ENCODE measurements at regions not wholly inside any gene's neighbourhood (a gene's known extent, or its start where the extent isn't known, plus 50 kb on each side); places are given as distances from the start of the nearest gene placed in this dataset.

DNA sequence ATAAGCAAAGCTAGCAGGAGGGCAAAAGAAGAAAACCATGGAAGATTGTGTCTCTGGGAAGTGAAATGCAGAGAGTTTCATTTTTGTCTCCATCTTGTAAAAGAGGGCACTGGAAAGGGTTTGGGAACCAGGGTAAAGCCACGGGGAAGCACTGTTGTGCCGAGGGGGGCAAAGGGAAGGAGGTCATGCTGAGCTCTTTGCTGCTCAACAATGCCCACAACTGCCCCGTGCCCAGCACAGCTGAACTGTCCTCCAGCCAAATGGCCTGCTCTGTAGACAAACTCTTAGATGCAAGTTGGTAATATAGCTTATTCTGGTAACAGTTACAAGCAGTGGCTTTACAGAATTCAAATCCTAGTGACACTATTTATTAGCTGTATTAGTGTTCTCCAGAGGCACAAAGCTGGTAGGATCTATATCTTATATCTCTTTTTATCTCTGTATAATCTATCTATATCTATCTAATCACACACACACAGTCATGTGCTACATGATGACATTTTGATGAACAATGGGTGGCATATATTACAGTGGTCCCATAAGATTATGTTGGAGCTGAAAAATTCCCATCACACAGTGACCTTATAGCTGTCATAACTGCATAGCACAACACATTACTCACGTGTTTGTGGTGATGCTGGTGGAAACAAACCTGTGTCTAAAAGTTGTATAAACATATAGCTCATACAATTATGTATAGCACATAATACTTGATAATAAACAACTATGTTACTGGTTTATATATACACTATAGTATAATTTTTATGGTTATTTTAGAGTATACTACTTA lies 203.4 kb upstream of the DDHD1 start:
- POLR2A ChIA-PET = no interaction called here
- H3K9me3 Mint-ChIP-seq = no peaks in the 10 kb centered on the region
- H3K27me3 Mint-ChIP-seq = no peaks in the 10 kb centered on the region
- CTCF ChIA-PET = no interaction called here
- no peak overlapping the region for H3K27ac Mint-ChIP-seq
- no peak for DNase-seq
- peaks cover 1% of the 10 kb centered on the region for H3K4me1 Mint-ChIP-seq
- H3K4me3 Mint-ChIP-seq = no peak overlapping the region
- H3K36me3 Mint-ChIP-seq (ENCODE audit: low read depth) = no peaks in the 10 kb centered on the region

DNA sequence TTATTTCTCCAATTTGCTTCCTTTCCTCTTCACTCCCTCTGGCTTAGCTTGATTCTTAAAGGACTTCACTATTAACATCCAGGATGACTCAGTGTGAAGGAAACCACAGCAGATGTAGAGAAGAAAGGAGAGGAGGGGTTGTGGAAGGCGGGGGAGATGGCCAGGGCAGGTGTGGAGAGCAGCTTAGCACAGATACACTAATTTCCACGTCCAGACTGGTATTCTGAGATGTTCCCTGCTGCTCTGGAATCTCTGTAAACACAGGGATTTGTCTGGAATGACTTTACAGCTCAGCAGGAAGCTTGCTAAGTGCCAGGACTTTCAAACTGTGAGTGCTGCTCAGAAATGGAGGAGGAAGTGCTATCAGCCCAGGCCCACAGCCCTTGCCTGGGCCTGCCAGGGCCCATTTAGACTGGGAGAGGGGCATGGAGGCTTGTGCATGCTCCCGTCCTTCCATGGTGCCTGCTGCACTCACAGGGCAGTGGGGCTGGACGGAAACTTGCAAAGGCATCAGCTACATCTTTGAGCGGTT lies 202.5 kb upstream of the DDHD1 start:
- Mint-ChIP-seq H3K4me3 (no peak overlapping the region), H3K9me3 (no peaks in the 10 kb centered on the region), H3K4me1 (peaks cover 1% of the 10 kb centered on the region), H3K27ac (no peak overlapping the region), H3K36me3 (ENCODE audit: low read depth) (no peaks in the 10 kb centered on the region), H3K27me3 (no peaks in the 10 kb centered on the region)
- ChIA-PET POLR2A (no interaction called here), CTCF (interaction anchor here (1.2 kb wide), 1 partner anchor 49 kb away, joined by 3 read pairs; no protein-coding TSS in a partner anchor)
- no peak for DNase-seq

DNA sequence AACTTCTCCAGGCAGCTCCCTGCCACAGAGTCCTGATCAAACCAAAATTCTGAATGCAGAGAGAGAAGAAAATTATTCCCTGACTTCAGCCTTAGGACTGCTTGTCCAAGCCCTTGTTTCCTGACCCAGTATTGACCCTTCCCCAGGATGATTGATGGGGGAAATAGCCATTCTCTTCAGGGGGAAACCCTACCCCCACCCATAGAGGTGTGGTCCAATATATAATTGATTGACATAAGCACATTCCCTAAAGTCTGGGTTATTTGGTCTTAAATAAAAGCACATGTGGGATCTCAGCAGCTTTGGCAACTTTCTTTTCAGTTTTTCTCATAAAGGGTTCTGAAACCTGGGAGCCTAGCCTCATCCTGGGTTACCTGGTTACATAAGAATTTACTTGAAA lies 201.2 kb upstream of the DDHD1 start:
- Mint-ChIP-seq H3K9me3 (no peaks in the 10 kb centered on the region), H3K4me1 (peaks cover 1% of the 10 kb centered on the region), H3K4me3 (no peak overlapping the region), H3K36me3 (ENCODE audit: low read depth) (no peaks in the 10 kb centered on the region), H3K27ac (no peak overlapping the region), H3K27me3 (no peaks in the 10 kb centered on the region)
- POLR2A ChIA-PET = no interaction called here
- CTCF ChIA-PET = no interaction called here
- DNase-seq = no peak

DNA sequence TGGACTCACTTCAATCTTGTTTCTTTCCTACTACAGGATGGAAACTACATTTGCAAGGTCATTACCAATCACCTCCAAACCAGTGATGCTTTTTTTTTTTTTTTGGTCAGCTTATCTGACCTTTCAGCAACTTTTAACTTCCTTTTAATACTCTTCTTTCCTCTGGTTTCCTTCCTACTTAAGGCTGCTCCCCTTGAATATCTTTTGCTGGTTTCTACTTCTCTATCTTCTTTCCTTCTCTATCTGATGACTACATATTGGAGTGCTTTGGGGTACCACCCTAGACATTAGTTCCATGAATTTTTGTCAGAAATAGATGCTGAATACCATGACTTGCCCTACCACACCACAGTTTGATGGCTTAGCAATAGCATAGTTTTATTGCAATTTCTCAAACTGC lies 197.7 kb upstream of the DDHD1 start:
- Mint-ChIP-seq H3K36me3 (ENCODE audit: low read depth) (no peaks in the 10 kb centered on the region), H3K27me3 (no peaks in the 10 kb centered on the region), H3K4me3 (no peak overlapping the region), H3K9me3 (no peaks in the 10 kb centered on the region), H3K4me1 (peaks cover 1% of the 10 kb centered on the region), H3K27ac (no peak overlapping the region)
- ChIA-PET POLR2A (no interaction called here), CTCF (no interaction called here)
- no peak for DNase-seq

DNA sequence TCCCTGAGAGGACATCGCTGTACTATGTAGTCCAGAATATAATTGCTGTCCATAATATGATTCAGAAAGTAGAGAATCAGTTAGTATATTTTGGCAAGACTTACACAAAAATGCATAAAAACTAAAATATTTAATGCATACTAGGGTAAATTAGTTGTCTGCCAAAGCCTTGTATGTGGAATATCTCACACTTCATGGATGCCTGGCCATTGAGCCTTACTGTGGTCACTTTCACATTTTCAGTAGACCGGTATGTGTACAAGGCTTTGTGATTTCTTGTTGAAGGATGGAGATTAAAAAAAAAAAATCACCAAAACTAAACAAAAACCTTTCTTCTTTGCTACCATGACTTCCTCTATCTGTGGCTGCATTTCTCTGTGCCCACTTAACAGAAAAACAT lies 197.3 kb upstream of the DDHD1 start:
- CTCF ChIA-PET = no interaction called here
- peaks cover under 1% of the 10 kb centered on the region for H3K4me1 Mint-ChIP-seq
- no peak overlapping the region for H3K4me3 Mint-ChIP-seq
- H3K27me3 Mint-ChIP-seq = no peaks in the 10 kb centered on the region
- POLR2A ChIA-PET = no interaction called here
- H3K27ac Mint-ChIP-seq = no peak overlapping the region
- no peaks in the 10 kb centered on the region for H3K9me3 Mint-ChIP-seq
- DNase-seq = no peak
- H3K36me3 Mint-ChIP-seq (ENCODE audit: low read depth) = no peaks in the 10 kb centered on the region

DNA sequence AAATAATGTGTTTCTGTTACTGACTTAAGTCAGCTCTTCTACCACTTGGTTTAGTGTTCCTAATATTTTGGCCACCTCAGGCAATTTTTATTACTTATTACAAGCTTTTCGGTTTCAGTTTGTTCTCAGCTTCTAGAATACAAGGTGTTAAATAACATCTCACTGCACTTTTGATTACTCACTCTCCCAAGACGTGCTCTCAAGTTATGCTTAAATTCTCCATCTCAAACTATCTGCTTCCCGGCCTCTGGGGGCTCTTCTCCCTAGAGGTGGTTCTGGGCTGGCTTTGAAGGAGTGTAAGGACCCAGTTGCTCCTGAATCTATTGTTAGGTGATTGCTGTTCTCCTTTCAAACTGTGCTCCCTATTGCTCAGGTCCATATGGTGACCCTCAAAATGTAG lies 193.9 kb upstream of the DDHD1 start:
- CTCF ChIA-PET = no interaction called here
- Mint-ChIP-seq H3K27ac (no peak overlapping the region), H3K27me3 (no peaks in the 10 kb centered on the region), H3K36me3 (ENCODE audit: low read depth) (no peaks in the 10 kb centered on the region), H3K4me3 (no peak overlapping the region), H3K9me3 (no peaks in the 10 kb centered on the region), H3K4me1 (no peaks in the 10 kb centered on the region)
- POLR2A ChIA-PET = no interaction called here
- DNase-seq = no peak

DNA sequence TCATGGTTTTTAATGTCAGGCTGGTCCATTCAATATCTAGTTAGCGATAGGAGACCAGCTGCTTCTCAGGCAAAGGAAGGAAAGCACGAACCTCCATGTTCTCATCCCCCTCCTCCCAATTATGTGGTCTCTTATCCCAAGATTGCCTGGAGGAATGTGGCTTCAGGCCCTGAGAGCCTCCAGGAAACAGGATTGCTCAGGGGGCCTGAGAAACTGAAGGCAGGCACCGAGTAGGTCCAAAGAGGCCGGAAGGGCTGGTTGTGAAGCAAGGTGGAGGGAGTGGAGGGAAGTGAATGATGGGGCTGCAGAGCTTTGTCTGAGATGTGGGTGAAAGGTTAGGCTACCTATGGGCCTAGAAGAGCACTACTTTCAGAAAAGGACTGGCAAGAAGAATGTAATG lies 188.2 kb upstream of the DDHD1 start:
- no peaks in the 10 kb centered on the region for H3K4me1 Mint-ChIP-seq
- POLR2A ChIA-PET = no interaction called here
- H3K4me3 Mint-ChIP-seq = no peak overlapping the region
- no peaks in the 10 kb centered on the region for H3K9me3 Mint-ChIP-seq
- no peak overlapping the region for H3K27ac Mint-ChIP-seq
- CTCF ChIA-PET = interaction anchor here (1.0 kb wide), 1 partner anchor 45 kb away, joined by 3 read pairs; no protein-coding TSS in a partner anchor
- DNase-seq = no peak
- no peaks in the 10 kb centered on the region for H3K27me3 Mint-ChIP-seq
- no peaks in the 10 kb centered on the region for H3K36me3 Mint-ChIP-seq (ENCODE audit: low read depth)

DNA sequence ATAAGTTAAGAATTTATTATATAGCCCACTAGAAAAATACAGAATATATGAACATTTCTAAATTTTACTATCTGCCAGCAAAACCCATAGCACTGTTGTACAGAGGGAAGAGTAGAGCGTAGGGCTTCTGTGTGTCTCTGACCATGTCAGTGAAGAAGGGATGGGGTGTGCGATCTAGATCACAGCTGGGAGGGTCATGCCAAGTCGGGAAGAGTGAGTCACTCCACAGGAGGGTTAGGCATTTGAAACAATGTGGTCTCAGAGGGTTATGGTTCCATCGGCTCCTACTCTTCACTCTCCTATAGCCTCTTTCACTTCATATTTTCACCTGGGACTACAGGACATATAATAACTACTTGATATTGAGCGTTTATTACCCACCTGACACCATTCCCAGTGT lies 185.1 kb upstream of the DDHD1 start:
- Mint-ChIP-seq H3K27me3 (no peaks in the 10 kb centered on the region), H3K36me3 (ENCODE audit: low read depth) (no peaks in the 10 kb centered on the region), H3K4me1 (no peaks in the 10 kb centered on the region), H3K9me3 (no peaks in the 10 kb centered on the region), H3K27ac (no peak overlapping the region), H3K4me3 (no peak overlapping the region)
- CTCF ChIA-PET = interaction anchor here (1.0 kb wide), 1 partner anchor 125 kb away, joined by 3 read pairs; no protein-coding TSS in a partner anchor
- DNase-seq = no peak
- POLR2A ChIA-PET = no interaction called here

DNA sequence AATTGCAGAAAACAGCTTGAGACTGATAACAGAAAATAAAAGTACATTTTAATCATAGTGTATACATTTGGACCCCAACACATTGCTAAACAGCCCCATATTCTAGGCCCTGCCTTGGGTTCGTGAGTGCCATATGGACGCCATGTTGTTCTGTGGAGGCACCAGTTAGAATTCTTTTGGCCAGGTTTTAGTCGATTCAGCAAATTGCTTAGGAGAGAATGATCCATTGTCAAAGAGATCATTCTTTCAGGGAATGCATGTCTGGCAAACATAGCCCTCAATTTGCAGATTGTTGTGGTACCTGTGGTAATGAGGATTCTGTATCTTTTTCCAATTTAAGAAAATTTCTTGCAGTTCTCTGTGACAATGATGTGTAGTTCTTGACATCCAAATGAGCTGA lies 183.6 kb upstream of the DDHD1 start:
- no peaks in the 10 kb centered on the region for H3K9me3 Mint-ChIP-seq
- CTCF ChIA-PET = no interaction called here
- no peak for DNase-seq
- H3K36me3 Mint-ChIP-seq (ENCODE audit: low read depth) = no peaks in the 10 kb centered on the region
- POLR2A ChIA-PET = no interaction called here
- no peak overlapping the region for H3K4me3 Mint-ChIP-seq
- no peaks in the 10 kb centered on the region for H3K4me1 Mint-ChIP-seq
- no peaks in the 10 kb centered on the region for H3K27me3 Mint-ChIP-seq
- H3K27ac Mint-ChIP-seq = no peak overlapping the region

DNA sequence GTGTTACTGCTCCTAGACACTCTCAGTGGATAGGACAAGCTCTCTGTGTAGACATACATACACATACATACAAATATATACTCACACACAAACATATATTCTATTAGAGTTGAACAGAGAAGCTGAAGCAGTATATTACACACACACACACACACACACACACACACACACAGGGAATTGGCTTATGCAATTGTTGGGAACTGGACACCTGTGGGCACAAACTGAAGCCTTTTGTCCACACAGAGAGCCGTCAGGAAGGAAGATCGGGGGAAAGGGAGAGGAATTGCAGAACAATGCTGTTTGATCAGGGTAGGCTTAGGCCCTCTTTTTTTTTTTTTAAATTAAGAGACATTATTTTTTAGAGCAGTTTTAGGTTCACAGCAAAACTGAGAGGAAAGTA lies 180.7 kb upstream of the DDHD1 start:
- H3K27ac Mint-ChIP-seq = no peak overlapping the region
- CTCF ChIA-PET = no interaction called here
- H3K36me3 Mint-ChIP-seq (ENCODE audit: low read depth) = no peaks in the 10 kb centered on the region
- H3K9me3 Mint-ChIP-seq = no peaks in the 10 kb centered on the region
- H3K27me3 Mint-ChIP-seq = no peaks in the 10 kb centered on the region
- H3K4me1 Mint-ChIP-seq = no peaks in the 10 kb centered on the region
- no peak for DNase-seq
- POLR2A ChIA-PET = no interaction called here
- H3K4me3 Mint-ChIP-seq = no peak overlapping the region

DNA sequence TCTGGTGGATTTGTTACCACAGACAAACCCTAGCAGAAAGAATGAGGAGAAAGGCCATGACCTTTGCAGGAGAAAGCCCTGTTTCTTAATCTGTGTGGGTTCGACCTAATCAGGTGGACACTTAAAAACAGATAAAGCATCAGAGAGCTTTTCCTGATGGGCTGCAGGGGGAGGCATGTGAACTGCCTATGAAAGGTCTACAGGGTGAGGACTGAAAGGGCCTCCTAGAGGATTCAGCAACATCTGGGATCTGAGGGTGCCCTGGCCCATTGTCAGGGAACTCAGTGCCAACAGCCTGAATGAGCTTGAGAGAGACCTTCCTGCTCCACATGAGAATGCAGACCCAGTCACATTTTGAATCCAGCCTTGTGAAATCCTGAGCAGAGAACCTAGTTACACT lies 178.8 kb upstream of the DDHD1 start:
- POLR2A ChIA-PET = no interaction called here
- Mint-ChIP-seq H3K9me3 (no peaks in the 10 kb centered on the region), H3K27me3 (no peaks in the 10 kb centered on the region), H3K36me3 (ENCODE audit: low read depth) (no peaks in the 10 kb centered on the region), H3K4me3 (no peak overlapping the region), H3K4me1 (no peaks in the 10 kb centered on the region), H3K27ac (no peak overlapping the region)
- DNase-seq = no peak
- CTCF ChIA-PET = no interaction called here

DNA sequence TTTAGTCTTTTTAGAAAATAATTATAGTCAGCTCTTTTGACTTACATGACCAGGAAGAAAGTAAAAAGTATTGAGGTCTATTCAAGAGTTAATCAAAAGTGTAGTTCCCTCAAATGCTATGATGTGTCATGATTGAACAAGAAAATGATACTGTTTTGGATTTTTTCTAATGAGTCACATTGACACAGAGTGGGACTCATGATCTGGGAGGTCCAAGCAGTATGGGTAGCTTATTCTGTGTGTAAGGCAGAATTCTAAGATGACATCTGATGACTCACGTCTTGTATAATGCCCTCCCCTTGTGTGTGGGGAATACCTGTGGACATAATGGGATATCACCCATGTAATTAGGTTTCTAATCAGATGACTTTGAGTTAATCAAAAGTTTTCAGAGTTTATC lies 178.1 kb upstream of the DDHD1 start:
- no peaks in the 10 kb centered on the region for H3K36me3 Mint-ChIP-seq (ENCODE audit: low read depth)
- H3K27ac Mint-ChIP-seq = no peak overlapping the region
- no peak for DNase-seq
- ChIA-PET POLR2A (no interaction called here), CTCF (no interaction called here)
- H3K27me3 Mint-ChIP-seq = no peaks in the 10 kb centered on the region
- no peaks in the 10 kb centered on the region for H3K4me1 Mint-ChIP-seq
- H3K9me3 Mint-ChIP-seq = no peaks in the 10 kb centered on the region
- no peak overlapping the region for H3K4me3 Mint-ChIP-seq

DNA sequence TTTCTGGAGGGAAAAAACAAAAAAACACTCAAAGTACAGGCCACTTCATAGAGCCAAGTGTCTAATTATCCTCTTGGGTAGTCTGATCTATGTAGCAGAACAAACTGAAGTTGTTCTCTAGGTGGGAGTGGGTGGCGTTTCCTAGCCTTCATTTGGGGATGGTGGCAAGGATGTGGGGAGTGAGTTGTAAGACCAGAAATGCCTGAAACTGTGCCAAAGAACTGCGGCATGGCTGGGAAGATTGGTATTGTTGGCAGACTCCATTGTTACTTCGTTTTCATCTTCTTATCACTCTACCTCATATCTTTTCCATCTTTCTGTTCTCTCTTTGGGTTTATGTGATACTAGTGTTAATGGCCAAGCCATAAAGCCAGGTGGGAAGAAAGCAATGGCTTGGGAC lies 177.3 kb upstream of the DDHD1 start:
- ChIA-PET POLR2A (no interaction called here), CTCF (no interaction called here)
- Mint-ChIP-seq H3K4me3 (no peak overlapping the region), H3K27me3 (no peaks in the 10 kb centered on the region), H3K36me3 (ENCODE audit: low read depth) (no peaks in the 10 kb centered on the region), H3K4me1 (no peaks in the 10 kb centered on the region), H3K27ac (no peak overlapping the region), H3K9me3 (no peaks in the 10 kb centered on the region)
- DNase-seq = no peak

DNA sequence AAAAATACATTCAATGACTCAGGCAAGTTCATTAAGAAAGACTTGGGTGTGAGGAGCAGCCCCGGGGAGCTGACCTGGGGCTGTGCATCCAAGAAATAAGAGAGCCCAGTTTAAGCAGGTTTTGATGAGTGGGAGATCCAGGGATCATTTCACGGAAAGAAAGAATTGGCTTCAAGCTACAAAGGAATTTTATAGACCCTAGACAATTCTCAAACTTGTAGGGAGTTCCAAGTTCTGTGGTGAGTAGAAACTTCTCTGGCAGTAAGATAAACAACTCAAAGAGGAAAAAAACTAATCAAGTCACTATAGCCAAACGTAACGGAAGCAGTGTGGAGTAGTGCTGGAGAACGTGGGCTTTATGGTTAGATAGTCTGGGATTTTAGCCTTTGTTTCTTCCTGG lies 175.7 kb upstream of the DDHD1 start:
- no peak overlapping the region for H3K4me3 Mint-ChIP-seq
- POLR2A ChIA-PET = no interaction called here

More for the DNA sequence above, 175.7 kb upstream of the DDHD1 start:
- Mint-ChIP-seq H3K4me1 (no peaks in the 10 kb centered on the region), H3K9me3 (no peaks in the 10 kb centered on the region), H3K27ac (no peak overlapping the region), H3K36me3 (ENCODE audit: low read depth) (no peaks in the 10 kb centered on the region), H3K27me3 (no peaks in the 10 kb centered on the region)
- CTCF ChIA-PET = no interaction called here
- no peak for DNase-seq
